H7 (cell line): ENCODE measurements at regions not wholly inside any gene's neighbourhood (a gene's known extent, or its start where the extent isn't known, plus 50 kb on each side); places are given as distances from the start of the nearest gene placed in this dataset.

Experiments
- DNase-seq: peaks from one replicate; pipeline ENCODE4 v3.0.0; 2012
- H3K27me3 ChIP-seq: 2 replicates; pipeline ENCODE4 v1.6.0; 2011; ENCODE audit warnings: mild to moderate bottlenecking, low read length; ENCODE audit not compliant: control insufficient read depth, insufficient read depth
- H3K36me3 ChIP-seq: replicated peaks from 2 replicates; pipeline ENCODE4 v1.5.1; 2011; ENCODE audit warnings: low read length; ENCODE audit not compliant: control insufficient read depth, insufficient read depth
- H3K4me3 ChIP-seq: 2 replicates; pipeline ENCODE4 v1.5.1; 2011; ENCODE audit warnings: low read depth, mild to moderate bottlenecking, control low read depth, low read length, moderate library complexity; ENCODE audit not compliant: insufficient read depth

GRCh38 chr14:98133806-98134205 is 1138.2 kb downstream of the BCL11B start:
- H3K27me3 ChIP-seq: no peaks in the 10 kb centered on the region
- H3K36me3 ChIP-seq: no peaks in the 10 kb centered on the region
- H3K4me3 ChIP-seq: no peak overlapping the region
- no peak for DNase-seq

- no peaks in the 10 kb centered on the region for H3K27me3 ChIP-seq
- no peak overlapping the region for H3K4me3 ChIP-seq
- no peak for DNase-seq
- no peaks in the 10 kb centered on the region for H3K36me3 ChIP-seq
These were observed 1135.8 kb downstream of the BCL11B start for GRCh38 chr14:98136012-98136789.

GRCh38 chr14:98137131-98138025 is 1134.6 kb downstream of the BCL11B start:
- no peaks in the 10 kb centered on the region for H3K36me3 ChIP-seq
- DNase-seq: no peak
- H3K4me3 ChIP-seq: no peak overlapping the region

GRCh38 chr14:98138666-98139065 is 1133.3 kb downstream of the BCL11B start:
- Histone ChIP-seq H3K4me3 (no peak overlapping the region), H3K36me3 (no peaks in the 10 kb centered on the region), H3K27me3 (no peaks in the 10 kb centered on the region)
- DNase-seq: peak; percentile 27

More at GRCh38 chr14:98137131-98138025, 1134.6 kb downstream of the BCL11B start:
- no peaks in the 10 kb centered on the region for H3K27me3 ChIP-seq

GRCh38 chr14:98140862-98141530 is 1131.0 kb downstream of the BCL11B start:
- DNase-seq: no peak
- Histone ChIP-seq H3K27me3 (no peaks in the 10 kb centered on the region), H3K4me3 (no peak overlapping the region), H3K36me3 (no peaks in the 10 kb centered on the region)

- Histone ChIP-seq H3K4me3 (no peak overlapping the region), H3K36me3 (no peaks in the 10 kb centered on the region), H3K27me3 (no peaks in the 10 kb centered on the region)
- no peak for DNase-seq
These were observed 1128.4 kb downstream of the BCL11B start for GRCh38 chr14:98143566-98143965.

- DNase-seq: no peak
- H3K36me3 ChIP-seq: no peaks in the 10 kb centered on the region
- H3K4me3 ChIP-seq: no peak overlapping the region
- no peaks in the 10 kb centered on the region for H3K27me3 ChIP-seq
These were observed 1127.0 kb downstream of the BCL11B start for GRCh38 chr14:98144964-98145363.

GRCh38 chr14:98146416-98146815 is 1125.6 kb downstream of the BCL11B start:
- Histone ChIP-seq H3K27me3 (no peaks in the 10 kb centered on the region), H3K36me3 (no peaks in the 10 kb centered on the region), H3K4me3 (no peak overlapping the region)

GRCh38 chr14:98154254-98154653 is 1117.7 kb downstream of the BCL11B start:
- H3K27me3 ChIP-seq: no peaks in the 10 kb centered on the region
- H3K36me3 ChIP-seq: no peaks in the 10 kb centered on the region
- no peak overlapping the region for H3K4me3 ChIP-seq
- DNase-seq: no peak

More at GRCh38 chr14:98146416-98146815, 1125.6 kb downstream of the BCL11B start:
- DNase-seq: no peak

GRCh38 chr14:98156411-98156810 is 1115.6 kb downstream of the BCL11B start:
- H3K36me3 ChIP-seq: no peaks in the 10 kb centered on the region
- no peak overlapping the region for H3K4me3 ChIP-seq
- no peak for DNase-seq
- no peaks in the 10 kb centered on the region for H3K27me3 ChIP-seq

- H3K36me3 ChIP-seq: no peaks in the 10 kb centered on the region
These were observed 1111.1 kb downstream of the BCL11B start for GRCh38 chr14:98160901-98161300.

GRCh38 chr14:98161356-98161755 is 1110.6 kb downstream of the BCL11B start:
- no peak overlapping the region for H3K4me3 ChIP-seq
- H3K36me3 ChIP-seq: no peaks in the 10 kb centered on the region
- DNase-seq: no peak
- no peaks in the 10 kb centered on the region for H3K27me3 ChIP-seq

More at GRCh38 chr14:98160901-98161300, 1111.1 kb downstream of the BCL11B start:
- no peak overlapping the region for H3K4me3 ChIP-seq
- no peaks in the 10 kb centered on the region for H3K27me3 ChIP-seq
- no peak for DNase-seq

GRCh38 chr14:98162856-98163805 is 1108.9 kb downstream of the BCL11B start:
- Histone ChIP-seq H3K36me3 (no peaks in the 10 kb centered on the region), H3K27me3 (no peaks in the 10 kb centered on the region), H3K4me3 (no peak overlapping the region)
- peak; percentile 42 for DNase-seq

- Histone ChIP-seq H3K36me3 (no peaks in the 10 kb centered on the region), H3K27me3 (no peaks in the 10 kb centered on the region), H3K4me3 (no peak overlapping the region)
- no peak for DNase-seq
These were observed 1108.1 kb downstream of the BCL11B start for GRCh38 chr14:98163873-98164272.
